IMR-90 (cell line): ENCODE measurements at regions not wholly inside any gene's neighbourhood (a gene's known extent, or its start where the extent isn't known, plus 50 kb on each side); places are given as distances from the start of the nearest gene placed in this dataset.

Source experiments
- ATAC-seq: fragments of 200-7000 bp; cut with Tn5 transposase; 2 replicates; pipeline ENCODE4 v1.9.1; 2020; ENCODE audit warnings: low read depth, mild to moderate bottlenecking, moderate library complexity
- BruUV-seq: library from RNA; stranded (reverse); fragments of 400-500 nt; replicated peaks from 2 replicates; lab custom pipeline; 2021; lab: Mats Ljungman, UMichigan
- CTCF ChIA-PET: fragments of 300-600 bp; formaldehyde crosslinking; extraction: SDS; loops from one replicate; lab custom pipeline; 2021; ENCODE audit warnings: antibody characterized with exemption; lab: Yijun Ruan, JAX
- POLR2A ChIA-PET: fragments of 300-600 bp; sonication (Branson Sonifier 250); formaldehyde crosslinking; loops from one replicate; lab custom pipeline; 2022; ENCODE audit warnings: antibody characterized with exemption; ENCODE audit not compliant: unreplicated experiment; lab: Charles Lee
- DNase-seq: peaks from one replicate; pipeline ENCODE4 v3.0.0; 2013
- H2AFZ ChIP-seq: replicated peaks from 2 replicates; pipeline ENCODE3; 2013; ENCODE audit warnings: low read length, mild to moderate bottlenecking; ENCODE audit not compliant: poor library complexity
- H2AK5ac ChIP-seq: 2 replicates; pipeline ENCODE4 v1.6.1; 2013; ENCODE audit warnings: low read depth, low read length, inconsistent platforms
- H2AK9ac ChIP-seq: replicated peaks from 2 replicates; pipeline ENCODE3; 2013; ENCODE audit warnings: mild to moderate bottlenecking, low read depth, low read length, moderate library complexity; ENCODE audit not compliant: poor library complexity
- H2BK120ac ChIP-seq: 2 replicates; pipeline ENCODE4 v1.6.1; 2013; ENCODE audit warnings: low read depth, low read length, inconsistent platforms
- H2BK15ac ChIP-seq: 3 replicates; pipeline ENCODE4 v1.6.1; 2013; ENCODE audit warnings: low read depth, low read length, inconsistent platforms
- H2BK20ac ChIP-seq: 2 replicates; pipeline ENCODE4 v1.6.1; 2013; ENCODE audit warnings: low read depth, mild to moderate bottlenecking, inconsistent platforms, low read length, moderate library complexity
- H2BK5ac ChIP-seq: 2 replicates; pipeline ENCODE4 v1.6.1; 2013; ENCODE audit warnings: mild to moderate bottlenecking, low read depth, low read length, inconsistent platforms; ENCODE audit not compliant: poor library complexity, severe bottlenecking
- H3K14ac ChIP-seq: replicated peaks from 2 replicates; pipeline ENCODE4 v1.6.1; 2013; ENCODE audit warnings: low read depth, low read length, inconsistent platforms
- H3K18ac ChIP-seq: 2 replicates; pipeline ENCODE4 v1.6.1; 2013; ENCODE audit warnings: low read depth, low read length, control low read depth
- H3K23ac ChIP-seq: 2 replicates; pipeline ENCODE4 v1.6.1; 2013; ENCODE audit warnings: low read depth, low read length, inconsistent platforms
- H3K27ac ChIP-seq: 2 replicates; pipeline ENCODE4 v1.5.1; 2013; ENCODE audit warnings: mild to moderate bottlenecking, control low read depth, low read length; ENCODE audit not compliant: insufficient read depth
- H3K27me3 ChIP-seq: 2 replicates; pipeline ENCODE4 v1.6.1; 2013; ENCODE audit warnings: low read length; ENCODE audit not compliant: control insufficient read depth, insufficient read depth
- H3K36me3 ChIP-seq: 2 replicates; pipeline ENCODE4 v1.6.1; 2013; ENCODE audit warnings: low read length, mixed read lengths; ENCODE audit not compliant: control insufficient read depth, insufficient read depth
- H3K4ac ChIP-seq: 2 replicates; pipeline ENCODE4 v1.6.1; 2013; ENCODE audit warnings: low read depth, low read length, inconsistent platforms
- H3K4me1 ChIP-seq: 2 replicates; pipeline ENCODE4 v1.6.1; 2013; ENCODE audit warnings: low read length, mixed read lengths; ENCODE audit not compliant: control insufficient read depth, insufficient read depth
- H3K4me2 ChIP-seq: 2 replicates; pipeline ENCODE4 v1.6.1; 2013; ENCODE audit warnings: low read depth, mild to moderate bottlenecking, control low read depth, low read length, moderate library complexity
- H3K4me3 ChIP-seq: 2 replicates; pipeline ENCODE4 v1.5.1; 2013; ENCODE audit warnings: low read depth, mild to moderate bottlenecking, control low read depth, low read length, moderate library complexity; ENCODE audit not compliant: insufficient read depth
- H3K56ac ChIP-seq: 2 replicates; pipeline ENCODE4 v1.6.1; 2013; ENCODE audit warnings: low read length, inconsistent platforms; ENCODE audit not compliant: insufficient read depth; ENCODE audit errors: extremely low read depth
- H3K79me1 ChIP-seq, 2 experiments: 2 replicates each; pipeline ENCODE4 v1.6.1; 2013; ENCODE audit warnings: low read length in 2 of 2, inconsistent platforms in 1 of 2, low read depth in 1 of 2
- H3K9ac ChIP-seq: 2 replicates; pipeline ENCODE4 v1.6.1; 2013; ENCODE audit warnings: low read depth, low read length, control low read depth
- H3K9me1 ChIP-seq: 2 replicates; pipeline ENCODE4 v1.6.1; 2013; ENCODE audit warnings: low read length, inconsistent platforms; ENCODE audit not compliant: insufficient read depth
- H3K9me3 ChIP-seq: 2 replicates; pipeline ENCODE4 v1.6.1; 2013; ENCODE audit warnings: low read length; ENCODE audit not compliant: control insufficient read depth, insufficient read depth
- H4K20me1 ChIP-seq: 2 replicates; pipeline ENCODE4 v1.6.1; 2013; ENCODE audit warnings: low read length, inconsistent platforms; ENCODE audit not compliant: insufficient read depth
- H4K5ac ChIP-seq: 2 replicates; pipeline ENCODE4 v1.6.1; 2013; ENCODE audit warnings: mild to moderate bottlenecking, low read depth, low read length, control low read depth
- H4K8ac ChIP-seq, 2 experiments: 2 replicates each; pipeline ENCODE4 v1.6.1; 2013; ENCODE audit warnings: low read depth in 2 of 2, low read length in 2 of 2, control low read depth in 1 of 2, inconsistent platforms in 1 of 2
- H4K91ac ChIP-seq: 2 replicates; pipeline ENCODE4 v1.6.1; 2013; ENCODE audit warnings: low read depth, low read length, inconsistent platforms; ENCODE audit not compliant: insufficient read depth
- BHLHE40 ChIP-seq: fragments of 150-350 bp; IDR thresholded peaks from 2 replicates; pipeline ENCODE4 v1.6.1; 2016; ENCODE audit warnings: mild to moderate bottlenecking, low read depth, low read length
- CEBPB ChIP-seq: IDR thresholded peaks from 2 replicates; pipeline ENCODE4 v1.6.1; 2012; ENCODE audit warnings: low read depth, low read length, improper control_type of control experiment
- CHD1 ChIP-seq: IDR thresholded peaks from 2 replicates; pipeline ENCODE4 v1.6.1; 2012; ENCODE audit warnings: low read depth, low read length, improper control_type of control experiment
- CTCF ChIP-seq: conservative IDR thresholded peaks from 2 replicates; pipeline ENCODE4 v1.5.1; 2012; ENCODE audit warnings: mild to moderate bottlenecking, low read depth, low read length, improper control_type of control experiment
- ELK1 ChIP-seq: fragments of 150-350 bp; IDR thresholded peaks from 2 replicates; pipeline ENCODE4 v1.6.1; 2016; ENCODE audit warnings: low read depth, mild to moderate bottlenecking, low read length, moderate library complexity, borderline replicate concordance
- FOS ChIP-seq: fragments of 150-350 bp; IDR thresholded peaks from 2 replicates; pipeline ENCODE4 v1.6.1; 2016; ENCODE audit warnings: low read depth, low read length
- MAFK ChIP-seq: IDR thresholded peaks from 2 replicates; pipeline ENCODE4 v1.6.1; 2012; ENCODE audit warnings: low read depth, low read length, improper control_type of control experiment
- MAZ ChIP-seq: IDR thresholded peaks from 2 replicates; pipeline ENCODE4 v1.6.1; 2012; ENCODE audit warnings: low read depth, mild to moderate bottlenecking, low read length, improper control_type of control experiment, moderate library complexity, borderline replicate concordance
- MXI1 ChIP-seq: IDR thresholded peaks from 2 replicates; pipeline ENCODE4 v1.6.1; 2012; ENCODE audit warnings: low read depth, mild to moderate bottlenecking, low read length, moderate library complexity, borderline replicate concordance
- NFE2L2 ChIP-seq: fragments of 150-350 bp; IDR thresholded peaks from 2 replicates; pipeline ENCODE4 v1.6.1; 2016; ENCODE audit warnings: low read depth, mild to moderate bottlenecking, low read length
- POLR2A ChIP-seq: IDR thresholded peaks from 2 replicates; pipeline ENCODE4 v1.6.1; 2012; ENCODE audit warnings: mild to moderate bottlenecking, low read depth, low read length
- RAD21 ChIP-seq: IDR thresholded peaks from 2 replicates; pipeline ENCODE4 v1.6.1; 2012; ENCODE audit warnings: low read length, improper control_type of control experiment
- RCOR1 ChIP-seq: IDR thresholded peaks from 2 replicates; pipeline ENCODE4 v1.6.1; 2012; ENCODE audit warnings: mild to moderate bottlenecking, low read length, improper control_type of control experiment; ENCODE audit not compliant: insufficient replicate concordance
- RFX5 ChIP-seq: IDR thresholded peaks from 2 replicates; pipeline ENCODE4 v1.8.0; 2012; ENCODE audit warnings: low read depth, mild to moderate bottlenecking, low read length, moderate library complexity
- SMC3 ChIP-seq: fragments of 150-350 bp; IDR thresholded peaks from 2 replicates; pipeline ENCODE4 v1.6.1; 2016; ENCODE audit warnings: low read depth, mild to moderate bottlenecking, antibody characterized with exemption, low read length, moderate library complexity
- USF2 ChIP-seq: fragments of 150-350 bp; IDR thresholded peaks from 2 replicates; pipeline ENCODE4 v1.6.1; 2017; ENCODE audit warnings: mild to moderate bottlenecking, antibody characterized with exemption, low read length, low read depth
- WGBS, 2 experiments: methylation state at CpG; one replicate each; pipeline versions ENCODE4 v1.1.5 to v1.1.7; 2013; ENCODE audit warnings: missing lambda C conversion rate in 2 of 2; ENCODE audit not compliant: insufficient read length in 1 of 2; ENCODE audit errors: extremely low coverage in 2 of 2; 5-methylcytosine and 5-hydroxymethylcytosine counted together
- dilution Hi-C: fragments of 300-500 bp; cut with HindIII; formaldehyde crosslinking; loops from one replicate; pipeline ENCODE4 v1.14.3; 2018; ENCODE audit warnings: low sequenced_read_pairs; ENCODE audit not compliant: unreplicated experiment
- in situ Hi-C: fragments of 300-500 bp; cut with MboI; formaldehyde crosslinking; loops from 3 replicates; pipeline ENCODE4 v1.14.3; 2019; ENCODE audit warnings: low sequenced_read_pairs, inconsistent platforms, mixed read lengths
- intact Hi-C: fragments of 100-400 bp; cut with micrococcal nuclease; formaldehyde crosslinking; loops from 2 replicates; pipeline ENCODE4 v1.10.0; 2022

- WGBS, 2 experiments = no CpG with 5 or more reads among the region's 2 CpGs
- H2AFZ ChIP-seq = no peak overlapping the region
- H2AK5ac ChIP-seq = no peak overlapping the region
- no peak overlapping the region for H3K18ac ChIP-seq
- H3K9me3 ChIP-seq = no peaks in the 10 kb centered on the region
- no peak overlapping the region for H3K4me3 ChIP-seq
- no peak overlapping the region for H3K27ac ChIP-seq
- POLR2A ChIA-PET = no interaction called here
- no peaks in the 10 kb centered on the region for H3K9me1 ChIP-seq
- H2AK9ac ChIP-seq = no peak overlapping the region
- no peaks in the 10 kb centered on the region for H3K79me1 ChIP-seq
- H4K20me1 ChIP-seq = no peaks in the 10 kb centered on the region
- no TSS peak for BruUV-seq
- H3K36me3 ChIP-seq = no peaks in the 10 kb centered on the region
- no peak overlapping the region for H4K8ac ChIP-seq
- no peak overlapping the region for H3K23ac ChIP-seq
- intact Hi-C loops = no loop called here
- in situ Hi-C loops = loop anchor here (5.0 kb wide), 1 partner anchor 120 kb away; no protein-coding TSS in a partner anchor
- no peak for TF ChIP-seq POLR2A
- no peak for TF ChIP-seq CEBPB
- TF ChIP-seq RFX5 = no peak
- no peak for TF ChIP-seq RCOR1
- TF ChIP-seq ELK1 = no peak
- no peak for TF ChIP-seq NFE2L2
- no peak for TF ChIP-seq MAZ
- TF ChIP-seq CTCF = no peak
- no peak for TF ChIP-seq MAFK
- no peak for TF ChIP-seq RAD21
- TF ChIP-seq USF2 = no peak
- no peak for TF ChIP-seq FOS
- no peak for TF ChIP-seq BHLHE40
- TF ChIP-seq SMC3 = no peak
- TF ChIP-seq CHD1 = no peak
- TF ChIP-seq MXI1 = no peak
- H2BK20ac ChIP-seq = no peak overlapping the region
- dilution Hi-C loops = no loop called here
- no peak overlapping the region for H3K56ac ChIP-seq
- H2BK15ac ChIP-seq = no peak overlapping the region
- no peak overlapping the region for H3K4ac ChIP-seq
- no peak overlapping the region for H4K5ac ChIP-seq
- peaks cover 4% of the 10 kb centered on the region; the same call in 1 of the 2 replicates for H3K27me3 ChIP-seq
- H3K14ac ChIP-seq = no peak overlapping the region
- no peak for ATAC-seq
- DNase-seq = no peak
- no peak overlapping the region for H2BK120ac ChIP-seq
- no peak overlapping the region for H2BK5ac ChIP-seq
- CTCF ChIA-PET = interaction anchor here (1.0 kb wide), 1 partner anchor 228 kb away, joined by 3 read pairs; no protein-coding TSS in a partner anchor
- H3K9ac ChIP-seq = no peak overlapping the region
- no peaks in the 10 kb centered on the region for H3K4me1 ChIP-seq
- H4K91ac ChIP-seq = no peak overlapping the region
- H3K4me2 ChIP-seq = no peak overlapping the region
Measured at GRCh38 chr3:124347418-124347817, 355.5 kb upstream of the ROPN1 start.
